GM12878 (cell line): ENCODE measurements at regions not wholly inside any gene's neighbourhood (a gene's known extent, or its start where the extent isn't known, plus 50 kb on each side); places are given as distances from the start of the nearest gene placed in this dataset.

Experiments
- ASH2L ChIP-seq: fragments of 300-600, 200-600 bp; sonication (generic); IDR thresholded peaks from 2 replicates; pipeline ENCODE4 v1.6.1; 2017; ENCODE audit warnings: low read depth, mild to moderate bottlenecking, borderline replicate concordance
- JUNB ChIP-seq: IDR thresholded peaks from 2 replicates; pipeline ENCODE4 v1.6.1; 2016; ENCODE audit warnings: antibody characterized with exemption, mild to moderate bottlenecking
- STAT1 ChIP-seq: fragments of 450-650 bp; conservative IDR thresholded peaks from 2 replicates; pipeline ENCODE4 v1.6.1; 2014; ENCODE audit warnings: antibody characterized with exemption, mild to moderate bottlenecking
- TF ChIP-seq, protein P1 (sequence below): fragments of 450-650 bp; IDR thresholded peaks from 2 replicates; pipeline ENCODE4 v1.6.1; 2017; ENCODE audit warnings: mild to moderate bottlenecking, moderate library complexity
- TF ChIP-seq, protein P2 (sequence below): IDR thresholded peaks from 2 replicates; pipeline ENCODE4 v1.6.1; 2011; ENCODE audit warnings: borderline replicate concordance, low read depth, mild to moderate bottlenecking, moderate library complexity, mixed read lengths, low read length; ENCODE audit not compliant: insufficient read depth; ENCODE audit errors: extremely low read length
- TF ChIP-seq, protein P3 (sequence below), 3 experiments: IDR thresholded peaks in 2 of 3; conservative IDR thresholded peaks in 1 of 3; 2 replicates each; pipeline ENCODE4 v1.5.1; 2011; ENCODE audit warnings: low read depth in 3 of 3, low read length in 3 of 3, mild to moderate bottlenecking in 3 of 3, control low read depth in 2 of 3, moderate library complexity in 2 of 3, inconsistent platforms in 1 of 3, mixed read lengths in 1 of 3; ENCODE audit not compliant: control insufficient read depth in 2 of 3, insufficient read depth in 1 of 3; ENCODE audit errors: extremely low read depth in 1 of 3
- TF ChIP-seq, protein P4 (sequence below): IDR thresholded peaks from 2 replicates; pipeline ENCODE4 v1.6.1; 2012; ENCODE audit warnings: low read length, inconsistent platforms

DNA sequence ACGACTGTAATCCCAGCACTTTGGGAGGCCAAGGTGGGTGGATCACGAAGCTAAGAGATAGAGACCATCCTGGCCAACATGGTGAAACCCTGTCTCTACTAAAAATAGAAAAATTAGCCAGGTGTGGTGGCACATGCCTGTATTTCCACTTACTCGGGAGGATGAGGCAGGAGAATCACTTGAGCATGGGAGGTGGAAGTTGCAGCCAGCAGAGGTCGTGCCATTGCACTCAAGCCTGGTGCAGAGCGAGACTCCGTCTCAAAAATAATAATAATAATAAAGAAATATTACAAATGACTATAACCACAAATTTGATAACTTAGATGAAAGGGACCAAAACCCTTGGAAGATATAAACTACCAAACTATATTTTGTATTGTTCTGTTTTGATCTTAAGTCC, 226.3 kb upstream of the GULP1 start (continued):
- TF ChIP-seq, protein P1, sequence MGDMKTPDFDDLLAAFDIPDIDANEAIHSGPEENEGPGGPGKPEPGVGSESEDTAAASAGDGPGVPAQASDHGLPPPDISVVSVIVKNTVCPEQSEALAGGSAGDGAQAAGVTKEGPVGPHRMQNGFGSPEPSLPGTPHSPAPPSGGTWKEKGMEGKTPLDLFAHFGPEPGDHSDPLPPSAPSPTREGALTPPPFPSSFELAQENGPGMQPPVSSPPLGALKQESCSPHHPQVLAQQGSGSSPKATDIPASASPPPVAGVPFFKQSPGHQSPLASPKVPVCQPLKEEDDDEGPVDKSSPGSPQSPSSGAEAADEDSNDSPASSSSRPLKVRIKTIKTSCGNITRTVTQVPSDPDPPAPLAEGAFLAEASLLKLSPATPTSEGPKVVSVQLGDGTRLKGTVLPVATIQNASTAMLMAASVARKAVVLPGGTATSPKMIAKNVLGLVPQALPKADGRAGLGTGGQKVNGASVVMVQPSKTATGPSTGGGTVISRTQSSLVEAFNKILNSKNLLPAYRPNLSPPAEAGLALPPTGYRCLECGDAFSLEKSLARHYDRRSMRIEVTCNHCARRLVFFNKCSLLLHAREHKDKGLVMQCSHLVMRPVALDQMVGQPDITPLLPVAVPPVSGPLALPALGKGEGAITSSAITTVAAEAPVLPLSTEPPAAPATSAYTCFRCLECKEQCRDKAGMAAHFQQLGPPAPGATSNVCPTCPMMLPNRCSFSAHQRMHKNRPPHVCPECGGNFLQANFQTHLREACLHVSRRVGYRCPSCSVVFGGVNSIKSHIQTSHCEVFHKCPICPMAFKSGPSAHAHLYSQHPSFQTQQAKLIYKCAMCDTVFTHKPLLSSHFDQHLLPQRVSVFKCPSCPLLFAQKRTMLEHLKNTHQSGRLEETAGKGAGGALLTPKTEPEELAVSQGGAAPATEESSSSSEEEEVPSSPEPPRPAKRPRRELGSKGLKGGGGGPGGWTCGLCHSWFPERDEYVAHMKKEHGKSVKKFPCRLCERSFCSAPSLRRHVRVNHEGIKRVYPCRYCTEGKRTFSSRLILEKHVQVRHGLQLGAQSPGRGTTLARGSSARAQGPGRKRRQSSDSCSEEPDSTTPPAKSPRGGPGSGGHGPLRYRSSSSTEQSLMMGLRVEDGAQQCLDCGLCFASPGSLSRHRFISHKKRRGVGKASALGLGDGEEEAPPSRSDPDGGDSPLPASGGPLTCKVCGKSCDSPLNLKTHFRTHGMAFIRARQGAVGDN = no peak
- TF ChIP-seq, protein P2, sequence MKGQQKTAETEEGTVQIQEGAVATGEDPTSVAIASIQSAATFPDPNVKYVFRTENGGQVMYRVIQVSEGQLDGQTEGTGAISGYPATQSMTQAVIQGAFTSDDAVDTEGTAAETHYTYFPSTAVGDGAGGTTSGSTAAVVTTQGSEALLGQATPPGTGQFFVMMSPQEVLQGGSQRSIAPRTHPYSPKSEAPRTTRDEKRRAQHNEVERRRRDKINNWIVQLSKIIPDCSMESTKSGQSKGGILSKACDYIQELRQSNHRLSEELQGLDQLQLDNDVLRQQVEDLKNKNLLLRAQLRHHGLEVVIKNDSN = no peak
- TF ChIP-seq JUNB = no peak
- no peak for TF ChIP-seq ASH2L
- TF ChIP-seq, protein P3, sequence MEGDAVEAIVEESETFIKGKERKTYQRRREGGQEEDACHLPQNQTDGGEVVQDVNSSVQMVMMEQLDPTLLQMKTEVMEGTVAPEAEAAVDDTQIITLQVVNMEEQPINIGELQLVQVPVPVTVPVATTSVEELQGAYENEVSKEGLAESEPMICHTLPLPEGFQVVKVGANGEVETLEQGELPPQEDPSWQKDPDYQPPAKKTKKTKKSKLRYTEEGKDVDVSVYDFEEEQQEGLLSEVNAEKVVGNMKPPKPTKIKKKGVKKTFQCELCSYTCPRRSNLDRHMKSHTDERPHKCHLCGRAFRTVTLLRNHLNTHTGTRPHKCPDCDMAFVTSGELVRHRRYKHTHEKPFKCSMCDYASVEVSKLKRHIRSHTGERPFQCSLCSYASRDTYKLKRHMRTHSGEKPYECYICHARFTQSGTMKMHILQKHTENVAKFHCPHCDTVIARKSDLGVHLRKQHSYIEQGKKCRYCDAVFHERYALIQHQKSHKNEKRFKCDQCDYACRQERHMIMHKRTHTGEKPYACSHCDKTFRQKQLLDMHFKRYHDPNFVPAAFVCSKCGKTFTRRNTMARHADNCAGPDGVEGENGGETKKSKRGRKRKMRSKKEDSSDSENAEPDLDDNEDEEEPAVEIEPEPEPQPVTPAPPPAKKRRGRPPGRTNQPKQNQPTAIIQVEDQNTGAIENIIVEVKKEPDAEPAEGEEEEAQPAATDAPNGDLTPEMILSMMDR (IDR thresholded peaks at IDR 0.05 in 2 of 3, conservative IDR thresholded peaks at IDR 0.05 in 1 of 3; ENCODE audit: control insufficient read depth in 2 of 3, extremely low read depth in 1 of 3, insufficient read depth in 1 of 3, low read depth in 3 of 3, low read length in 3 of 3) = no peak
- no peak for TF ChIP-seq STAT1
- TF ChIP-seq, protein P4, sequence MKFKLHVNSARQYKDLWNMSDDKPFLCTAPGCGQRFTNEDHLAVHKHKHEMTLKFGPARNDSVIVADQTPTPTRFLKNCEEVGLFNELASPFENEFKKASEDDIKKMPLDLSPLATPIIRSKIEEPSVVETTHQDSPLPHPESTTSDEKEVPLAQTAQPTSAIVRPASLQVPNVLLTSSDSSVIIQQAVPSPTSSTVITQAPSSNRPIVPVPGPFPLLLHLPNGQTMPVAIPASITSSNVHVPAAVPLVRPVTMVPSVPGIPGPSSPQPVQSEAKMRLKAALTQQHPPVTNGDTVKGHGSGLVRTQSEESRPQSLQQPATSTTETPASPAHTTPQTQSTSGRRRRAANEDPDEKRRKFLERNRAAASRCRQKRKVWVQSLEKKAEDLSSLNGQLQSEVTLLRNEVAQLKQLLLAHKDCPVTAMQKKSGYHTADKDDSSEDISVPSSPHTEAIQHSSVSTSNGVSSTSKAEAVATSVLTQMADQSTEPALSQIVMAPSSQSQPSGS = no peak
